ENCODE measurements at regions not wholly inside any gene's neighbourhood (a gene's known extent, or its start where the extent isn't known, plus 50 kb on each side); places are given as distances from the start of the nearest gene placed in this dataset.

DNA sequence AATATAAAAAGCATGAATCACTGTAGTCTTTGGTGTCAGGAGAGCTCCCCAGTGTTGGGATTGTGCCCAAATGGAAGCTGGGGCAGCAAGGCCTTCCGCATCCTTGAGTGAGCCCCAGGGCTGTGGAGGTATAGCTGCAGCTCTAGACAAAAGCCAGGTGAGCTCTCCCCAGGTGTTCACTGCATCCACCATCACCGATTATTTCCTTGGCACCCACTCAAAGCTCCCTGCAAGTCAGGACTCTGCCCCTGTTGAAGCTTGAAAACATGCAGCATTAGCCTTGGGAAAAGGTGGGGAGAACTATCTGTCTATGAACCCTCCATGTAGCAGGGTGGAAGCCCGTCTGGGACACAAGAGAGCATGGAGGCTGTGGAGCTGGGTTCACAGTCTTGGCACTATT, 228.8 kb downstream of the BMP7 start:
- POLR2A ChIA-PET: no interaction called here

DNA sequence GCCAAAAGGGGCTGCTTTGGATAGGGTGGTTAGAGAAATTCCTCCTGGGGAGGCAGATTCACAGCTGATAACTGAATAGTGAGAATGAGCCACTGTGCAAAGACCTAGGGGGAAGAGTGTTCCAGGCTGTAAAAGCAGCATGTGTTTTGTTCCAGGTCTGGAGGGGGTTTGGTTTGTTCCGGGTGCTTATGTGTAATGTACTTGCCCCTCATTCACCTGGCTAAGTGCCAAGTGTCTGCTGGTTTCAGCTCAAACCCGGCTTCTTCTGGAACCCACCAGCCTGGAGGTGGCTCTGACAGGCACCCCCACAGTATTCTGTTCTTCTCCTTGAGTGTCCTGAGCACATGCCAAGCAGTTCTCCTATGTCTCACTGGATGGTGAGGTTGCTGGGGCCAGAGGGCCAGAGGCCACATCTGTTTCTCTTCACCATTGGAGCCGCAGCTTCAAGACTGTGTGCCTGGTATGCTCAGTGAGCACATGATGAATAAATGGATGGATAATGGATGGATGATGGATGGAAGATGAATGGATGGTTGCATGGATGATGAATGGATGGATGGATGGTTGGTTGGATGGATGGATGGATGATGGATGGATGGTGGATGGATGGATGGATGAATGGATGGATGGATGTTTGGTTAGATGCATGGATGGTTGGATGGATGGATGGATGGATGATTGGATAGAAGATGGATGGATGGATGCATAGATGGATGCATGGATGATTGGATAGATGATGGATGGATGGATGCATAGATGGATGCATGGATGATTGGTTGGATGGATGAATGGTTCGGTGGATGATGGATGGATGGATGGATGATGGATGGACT, 227.6 kb downstream of the BMP7 start:
- no peaks in the 10 kb centered on the region for H3K27me3 ChIP-seq (ENCODE audit: control insufficient read depth, insufficient read depth, low read length)
- no peaks in the 10 kb centered on the region for H3K9me3 ChIP-seq (ENCODE audit: control insufficient read depth, insufficient read depth, low read length)
- TF ChIP-seq, protein P1, sequence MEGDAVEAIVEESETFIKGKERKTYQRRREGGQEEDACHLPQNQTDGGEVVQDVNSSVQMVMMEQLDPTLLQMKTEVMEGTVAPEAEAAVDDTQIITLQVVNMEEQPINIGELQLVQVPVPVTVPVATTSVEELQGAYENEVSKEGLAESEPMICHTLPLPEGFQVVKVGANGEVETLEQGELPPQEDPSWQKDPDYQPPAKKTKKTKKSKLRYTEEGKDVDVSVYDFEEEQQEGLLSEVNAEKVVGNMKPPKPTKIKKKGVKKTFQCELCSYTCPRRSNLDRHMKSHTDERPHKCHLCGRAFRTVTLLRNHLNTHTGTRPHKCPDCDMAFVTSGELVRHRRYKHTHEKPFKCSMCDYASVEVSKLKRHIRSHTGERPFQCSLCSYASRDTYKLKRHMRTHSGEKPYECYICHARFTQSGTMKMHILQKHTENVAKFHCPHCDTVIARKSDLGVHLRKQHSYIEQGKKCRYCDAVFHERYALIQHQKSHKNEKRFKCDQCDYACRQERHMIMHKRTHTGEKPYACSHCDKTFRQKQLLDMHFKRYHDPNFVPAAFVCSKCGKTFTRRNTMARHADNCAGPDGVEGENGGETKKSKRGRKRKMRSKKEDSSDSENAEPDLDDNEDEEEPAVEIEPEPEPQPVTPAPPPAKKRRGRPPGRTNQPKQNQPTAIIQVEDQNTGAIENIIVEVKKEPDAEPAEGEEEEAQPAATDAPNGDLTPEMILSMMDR (IDR thresholded peaks at IDR 0.05; ENCODE audit: low read depth, low read length): no peak
- H3K4me3 ChIP-seq (ENCODE audit: low read depth, low read length): no peak overlapping the region
- POLR2A ChIA-PET: no interaction called here
- DNase-seq (ENCODE audit: low read depth, low spot score): no peak
- no peak overlapping the region for H3K27ac ChIP-seq (ENCODE audit: low read depth, low read length)
- CTCF ChIA-PET: no interaction called here

More for the DNA sequence above, 228.8 kb downstream of the BMP7 start:
- CTCF ChIA-PET: interaction anchor here (0.5 kb wide), 1 partner anchor 1037 kb away, joined by 3 read pairs; no protein-coding TSS in a partner anchor
- DNase-seq (ENCODE audit: low read depth, low spot score): no peak
- Histone ChIP-seq H3K27me3 (ENCODE audit: control insufficient read depth, insufficient read depth, low read length) (no peaks in the 10 kb centered on the region), H3K27ac (ENCODE audit: low read depth, low read length) (no peak overlapping the region), H3K4me3 (ENCODE audit: low read depth, low read length) (no peak overlapping the region), H3K9me3 (ENCODE audit: control insufficient read depth, insufficient read depth, low read length) (no peaks in the 10 kb centered on the region)
- TF ChIP-seq, protein P1 (IDR thresholded peaks at IDR 0.05; ENCODE audit: low read depth, low read length): no peak

DNA sequence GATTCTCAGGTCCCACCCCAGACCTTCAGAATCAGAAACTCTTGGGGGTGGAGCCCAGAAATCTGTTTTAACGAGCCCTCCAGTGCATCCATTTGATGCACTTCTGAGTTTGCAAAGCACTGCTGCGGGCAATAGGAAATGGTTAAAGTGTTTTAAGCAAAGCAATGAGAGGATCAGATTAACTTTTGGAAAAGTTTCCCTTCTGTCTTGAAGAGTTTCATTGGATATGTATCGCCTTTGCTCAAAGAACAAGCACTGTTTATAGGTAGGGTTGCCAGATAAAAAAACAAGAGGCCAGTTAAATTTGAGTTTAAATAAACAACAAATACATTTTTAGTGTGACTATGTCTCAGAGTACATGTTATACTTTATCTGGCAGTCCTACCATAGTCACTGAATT, 226.0 kb downstream of the BMP7 start:
- POLR2A ChIA-PET: no interaction called here
- Histone ChIP-seq H3K4me3 (ENCODE audit: low read depth, low read length) (no peak overlapping the region), H3K9me3 (ENCODE audit: control insufficient read depth, insufficient read depth, low read length) (no peaks in the 10 kb centered on the region), H3K27me3 (ENCODE audit: control insufficient read depth, insufficient read depth, low read length) (no peaks in the 10 kb centered on the region), H3K27ac (ENCODE audit: low read depth, low read length) (no peak overlapping the region)
- TF ChIP-seq, protein P1 (IDR thresholded peaks at IDR 0.05; ENCODE audit: low read depth, low read length): no peak
- CTCF ChIA-PET: no interaction called here
- DNase-seq (ENCODE audit: low read depth, low spot score): no peak

DNA sequence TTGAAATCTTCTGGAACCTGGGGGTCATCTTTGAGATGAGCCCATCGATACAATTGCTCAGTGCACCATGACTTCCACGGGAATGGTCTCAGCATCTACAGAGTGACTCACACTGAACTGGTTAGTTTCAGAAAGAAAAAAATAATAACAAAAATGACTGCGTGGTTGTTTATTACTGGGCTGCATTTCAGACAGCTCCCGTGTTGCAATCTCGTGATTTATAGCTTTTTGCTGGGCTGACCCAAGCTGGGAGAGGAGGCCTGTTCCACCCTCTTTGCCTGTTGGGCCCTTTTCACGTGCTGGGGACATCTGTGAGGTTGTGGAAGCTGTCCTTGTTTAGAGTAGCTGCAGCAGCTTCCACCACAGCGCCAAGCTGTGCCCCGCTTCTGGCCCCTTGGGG, 225.5 kb downstream of the BMP7 start:
- TF ChIP-seq, protein P1 (IDR thresholded peaks at IDR 0.05; ENCODE audit: low read depth, low read length): no peak
- Histone ChIP-seq H3K27ac (ENCODE audit: low read depth, low read length) (no peak overlapping the region), H3K9me3 (ENCODE audit: control insufficient read depth, insufficient read depth, low read length) (no peaks in the 10 kb centered on the region), H3K4me3 (ENCODE audit: low read depth, low read length) (no peak overlapping the region), H3K27me3 (ENCODE audit: control insufficient read depth, insufficient read depth, low read length) (no peaks in the 10 kb centered on the region)
- ChIA-PET CTCF (no interaction called here), POLR2A (no interaction called here)
- DNase-seq (ENCODE audit: low read depth, low spot score): no peak

DNA sequence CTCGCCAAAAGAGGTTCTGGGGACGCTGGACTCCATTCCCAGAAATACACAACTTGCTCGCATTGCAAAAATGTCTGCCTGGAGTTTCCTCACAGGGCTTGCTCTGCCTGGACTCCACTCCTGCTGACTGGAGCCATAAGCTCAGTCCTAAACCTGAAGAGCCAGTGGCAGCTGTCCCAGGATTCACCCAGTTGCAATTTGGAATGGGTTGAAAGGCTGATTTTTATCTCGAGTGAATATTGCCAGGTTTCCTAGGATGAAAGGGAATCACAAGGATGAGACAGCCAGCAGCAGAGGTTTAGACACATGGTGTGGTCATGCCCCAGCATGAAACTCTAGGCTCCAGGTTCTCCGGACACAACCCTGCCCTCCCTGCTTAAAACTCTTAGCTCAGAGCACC, 223.3 kb downstream of the BMP7 start:
- H3K27me3 ChIP-seq (ENCODE audit: control insufficient read depth, insufficient read depth, low read length): no peaks in the 10 kb centered on the region
- H3K4me3 ChIP-seq (ENCODE audit: low read depth, low read length): no peak overlapping the region
- TF ChIP-seq, protein P1 (IDR thresholded peaks at IDR 0.05; ENCODE audit: low read depth, low read length): no peak
- H3K9me3 ChIP-seq (ENCODE audit: control insufficient read depth, insufficient read depth, low read length): no peaks in the 10 kb centered on the region
- no peak overlapping the region for H3K27ac ChIP-seq (ENCODE audit: low read depth, low read length)
- ChIA-PET POLR2A (no interaction called here), CTCF (no interaction called here)
- no peak for DNase-seq (ENCODE audit: low read depth, low spot score)

Data from AG04450 (cell line).